ENCODE measurements at regions not wholly inside any gene's neighbourhood (a gene's known extent, or its start where the extent isn't known, plus 50 kb on each side); places are given as distances from the start of the nearest gene placed in this dataset.

GRCh38 chr4:20119141-20119540 lies 132.6 kb upstream of the SLIT2 start (continued):
- TF ChIP-seq NFXL1 (IDR thresholded peaks at IDR 0.05; ENCODE audit: borderline replicate concordance) = no peak
- TF ChIP-seq NRF1 (conservative IDR thresholded peaks at IDR 0.05; ENCODE audit: low read depth, low read length) = no peak
- TF ChIP-seq ZBED1 (IDR thresholded peaks at IDR 0.05; ENCODE audit: borderline replicate concordance) = no peak
- no peak for TF ChIP-seq SUZ12 (IDR thresholded peaks at IDR 0.05; ENCODE audit: unreplicated experiment)
- no peak for TF ChIP-seq JUNB (IDR thresholded peaks at IDR 0.05)
- no peak for TF ChIP-seq SPI1 (IDR thresholded peaks at IDR 0.05; ENCODE audit: borderline replicate concordance, insufficient read depth, low read depth, low read length)
- TF ChIP-seq ATF7 (IDR thresholded peaks at IDR 0.05; ENCODE audit: low read depth) = no peak
- TF ChIP-seq SIX5 (IDR thresholded peaks at IDR 0.05; ENCODE audit: low read depth, low read length, severe bottlenecking) = no peak

DNA sequence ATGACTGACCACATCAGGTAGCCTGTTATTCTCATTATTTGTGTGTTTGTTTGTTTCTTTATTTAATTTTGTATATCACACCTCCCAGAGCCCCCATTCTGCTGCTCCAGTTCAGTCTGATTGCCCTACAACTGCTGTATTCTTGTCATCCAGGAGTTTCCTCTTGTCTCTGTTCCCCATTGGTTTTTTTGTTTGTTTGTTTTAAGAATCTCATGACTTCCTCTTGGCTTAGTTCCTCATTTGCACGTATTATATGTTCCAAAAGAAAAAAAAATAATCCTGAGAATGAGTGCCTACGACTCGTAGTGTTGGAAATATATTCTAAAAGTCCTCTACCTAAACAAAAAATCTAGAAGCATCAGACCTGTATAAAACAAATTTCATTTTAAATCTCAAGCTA lies 142.3 kb upstream of the SLIT2 start:
- Histone ChIP-seq H3K4me3 (no peak overlapping the region), H3K4me1 (ENCODE audit: control insufficient read depth, insufficient read depth, low read length) (no peaks in the 10 kb centered on the region), H3K27ac (ENCODE audit: control insufficient read depth, insufficient read depth) (no peak overlapping the region), H3K36me3 (ENCODE audit: control insufficient read depth in 2 of 2, insufficient read depth in 2 of 2, low read length in 1 of 2) (no peaks in the 10 kb centered on the region), H3K79me2 (ENCODE audit: control insufficient read depth, insufficient read depth, low read length) (no peaks in the 10 kb centered on the region), H3K9ac (ENCODE audit: control insufficient read depth, insufficient read depth, low read length) (no peak overlapping the region), H3K4me2 (ENCODE audit: control insufficient read depth, insufficient read depth) (no peak overlapping the region), H2AFZ (ENCODE audit: control insufficient read depth, low read depth, low read length) (no peak overlapping the region), H4K20me1 (ENCODE audit: control insufficient read depth, insufficient read depth) (no peaks in the 10 kb centered on the region), H3K9me3 (replicated peaks; ENCODE audit: control insufficient read depth, insufficient read depth, low read length) (no peaks in the 10 kb centered on the region), H3K27me3 (replicated peaks in 1 of 2; ENCODE audit: control insufficient read depth in 2 of 2, insufficient read depth in 2 of 2, low read length in 1 of 2) (no peaks in the 10 kb centered on the region)
- ChIA-PET CTCF (no interaction called here), POLR2A (no interaction called here), RAD21 (ENCODE audit: unreplicated experiment) (no interaction called here), SMC1A (ENCODE audit: uncharacterized antibody, unreplicated experiment) (interaction anchor here (0.9 kb wide), 1 partner anchor 83 kb away, joined by 3 read pairs; no protein-coding TSS in a partner anchor)
- intact Hi-C loops (cut with micrococcal nuclease; ENCODE audit: unreplicated experiment) = no loop called here
- FAIRE-seq (no peak), ATAC-seq (no peak), DNase-seq (ENCODE audit: low read depth, low spot score) (no peak)
- 0% methylated on average over 3 of the region's 3 CpGs for WGBS (ENCODE audit: insufficient coverage, insufficient replicate concordance, low lambda C conversion rate, missing lambda C conversion rate)
- no peak for TF ChIP-seq CTCF (IDR thresholded peaks at IDR 0.05 in 2 of 3, conservative IDR thresholded peaks at IDR 0.05 in 1 of 3; ENCODE audit: control insufficient read depth in 2 of 3, extremely low read depth in 1 of 3, insufficient read depth in 1 of 3, low read depth in 3 of 3, low read length in 3 of 3)
- no peak for TF ChIP-seq ATF3 (IDR thresholded peaks at IDR 0.05; ENCODE audit: borderline replicate concordance, extremely low read depth, low read depth, low read length)
- TF ChIP-seq MEF2B (IDR thresholded peaks at IDR 0.05; ENCODE audit: partially characterized antibody, poor library complexity, severe bottlenecking) = no peak
- TF ChIP-seq MYC (IDR thresholded peaks at IDR 0.05; ENCODE audit: insufficient read depth, insufficient read length, insufficient replicate concordance, low read length, severe bottlenecking) = no peak
- no peak for TF ChIP-seq ZNF274 (IDR thresholded peaks at IDR 0.05; ENCODE audit: insufficient read depth, insufficient read length)
- no peak for TF ChIP-seq IKZF2 (IDR thresholded peaks at IDR 0.05)
- TF ChIP-seq SIN3A (IDR thresholded peaks at IDR 0.05; ENCODE audit: low read depth, low read length) = no peak
- no TSS peak for BruUV-seq (replicated peaks)
- in situ Hi-C loops (cut with MboI) = no loop called here

Measured in GM12878 (cell line).